NB4 (cell line): ENCODE measurements at regions not wholly inside any gene's neighbourhood (a gene's known extent, or its start where the extent isn't known, plus 50 kb on each side); places are given as distances from the start of the nearest gene placed in this dataset.

Source experiments
- CTCF ChIP-seq: IDR thresholded peaks from one replicate; pipeline ENCODE4 v1.5.1; 2012; ENCODE audit warnings: low read depth, low read length
- MAX ChIP-seq: IDR thresholded peaks from 2 replicates; pipeline ENCODE4 v1.6.1; 2011; ENCODE audit warnings: low read depth, low read length
- POLR2A ChIP-seq: IDR thresholded peaks from 2 replicates; pipeline ENCODE4 v1.6.1; 2011; ENCODE audit warnings: mild to moderate bottlenecking; ENCODE audit not compliant: insufficient read length; ENCODE audit errors: extremely low read depth

- TF ChIP-seq POLR2A (no peak), MAX (no peak), CTCF (no peak)
Observed at GRCh38 chr9:129525656-129526196, 95.2 kb downstream of the C9orf50 start.
